NCI-H82 treated with DMSO at 0.1 percent for 48 hours (cell line): ENCODE measurements at regions not wholly inside any gene's neighbourhood (a gene's known extent, or its start where the extent isn't known, plus 50 kb on each side); places are given as distances from the start of the nearest gene placed in this dataset.

Source experiments
- DNase-seq: peaks from one replicate; lab custom pipeline; 2025; ENCODE audit not compliant: unreplicated experiment; lab: John Stamatoyannopoulos, UW

GRCh38 chr2:221104361-221104811 lies 467.7 kb downstream of the EPHA4 start:
- DNase-seq = no peak

- DNase-seq = no peak
Measured at GRCh38 chr2:221106241-221106640, 465.9 kb downstream of the EPHA4 start.

- DNase-seq = no peak
Measured at GRCh38 chr2:221107424-221107823, 464.7 kb downstream of the EPHA4 start.

- DNase-seq = no peak
Measured at GRCh38 chr2:221109552-221109951, 462.6 kb downstream of the EPHA4 start.

GRCh38 chr2:221111739-221112138 lies 460.4 kb downstream of the EPHA4 start:
- DNase-seq = no peak

GRCh38 chr2:221112744-221113143 lies 459.4 kb downstream of the EPHA4 start:
- no peak for DNase-seq

- DNase-seq = no peak
Measured at GRCh38 chr2:221115944-221116343, 456.2 kb downstream of the EPHA4 start.

GRCh38 chr2:221120643-221121042 lies 451.5 kb downstream of the EPHA4 start:
- DNase-seq = no peak

- DNase-seq = no peak
Measured at GRCh38 chr2:221123396-221123795, 448.7 kb downstream of the EPHA4 start.

- DNase-seq = no peak
Measured at GRCh38 chr2:221124532-221125240, 447.4 kb downstream of the EPHA4 start.

GRCh38 chr2:221125691-221126090 lies 446.4 kb downstream of the EPHA4 start:
- no peak for DNase-seq

- DNase-seq = peak; percentile 69
Measured at GRCh38 chr2:221129657-221130056, 442.4 kb downstream of the EPHA4 start.

GRCh38 chr2:221130431-221130830 lies 441.7 kb downstream of the EPHA4 start:
- DNase-seq = no peak

- DNase-seq = peak; percentile 90
Measured at GRCh38 chr2:221133941-221134340, 438.2 kb downstream of the EPHA4 start.

GRCh38 chr2:221134718-221135117 lies 437.4 kb downstream of the EPHA4 start:
- no peak for DNase-seq

GRCh38 chr2:221135699-221136098 lies 436.4 kb downstream of the EPHA4 start:
- DNase-seq = no peak

- no peak for DNase-seq
Measured at GRCh38 chr2:221137385-221137784, 434.7 kb downstream of the EPHA4 start.

- no peak for DNase-seq
Measured at GRCh38 chr2:221142341-221142740, 429.8 kb downstream of the EPHA4 start.

GRCh38 chr2:221143231-221143630 lies 428.9 kb downstream of the EPHA4 start:
- DNase-seq = no peak

GRCh38 chr2:221144909-221145308 lies 427.2 kb downstream of the EPHA4 start:
- DNase-seq = no peak

- DNase-seq = no peak
Measured at GRCh38 chr2:221145396-221145795, 426.7 kb downstream of the EPHA4 start.

- DNase-seq = no peak
Measured at GRCh38 chr2:221153226-221153625, 418.9 kb downstream of the EPHA4 start.

GRCh38 chr2:221154176-221154575 lies 417.9 kb downstream of the EPHA4 start:
- no peak for DNase-seq
